ENCODE measurements at regions not wholly inside any gene's neighbourhood (a gene's known extent, or its start where the extent isn't known, plus 50 kb on each side); places are given as distances from the start of the nearest gene placed in this dataset.

DNA sequence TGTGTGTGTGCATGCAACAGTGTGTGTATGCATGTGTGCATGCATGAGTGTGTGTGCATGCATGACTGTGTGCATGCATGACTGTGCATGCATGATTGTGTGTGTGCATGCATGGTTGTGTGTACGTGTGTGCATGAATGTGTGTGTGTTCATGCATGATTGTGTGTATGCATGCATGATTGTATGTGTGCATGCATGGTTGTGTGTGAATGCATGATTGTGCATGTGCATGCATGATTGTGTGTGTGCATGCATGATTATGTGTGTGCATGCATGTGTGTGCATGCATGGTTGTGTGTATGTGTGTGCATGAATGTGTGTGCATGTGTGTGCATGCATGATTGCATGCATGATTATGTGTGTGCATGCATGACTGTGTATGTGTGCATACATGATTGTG, 1052.0 kb downstream of the TBC1D22A start:
- DNase-seq (ENCODE audit: low read depth, low spot score), result no peak

- no peak for DNase-seq (ENCODE audit: low read depth, low spot score)
These were observed 1051.2 kb downstream of the TBC1D22A start for GRCh38 chr22:47813661-47814060.

- no peak for DNase-seq (ENCODE audit: low read depth, low spot score)
These were observed 1049.5 kb downstream of the TBC1D22A start for GRCh38 chr22:47811971-47812370.

DNA sequence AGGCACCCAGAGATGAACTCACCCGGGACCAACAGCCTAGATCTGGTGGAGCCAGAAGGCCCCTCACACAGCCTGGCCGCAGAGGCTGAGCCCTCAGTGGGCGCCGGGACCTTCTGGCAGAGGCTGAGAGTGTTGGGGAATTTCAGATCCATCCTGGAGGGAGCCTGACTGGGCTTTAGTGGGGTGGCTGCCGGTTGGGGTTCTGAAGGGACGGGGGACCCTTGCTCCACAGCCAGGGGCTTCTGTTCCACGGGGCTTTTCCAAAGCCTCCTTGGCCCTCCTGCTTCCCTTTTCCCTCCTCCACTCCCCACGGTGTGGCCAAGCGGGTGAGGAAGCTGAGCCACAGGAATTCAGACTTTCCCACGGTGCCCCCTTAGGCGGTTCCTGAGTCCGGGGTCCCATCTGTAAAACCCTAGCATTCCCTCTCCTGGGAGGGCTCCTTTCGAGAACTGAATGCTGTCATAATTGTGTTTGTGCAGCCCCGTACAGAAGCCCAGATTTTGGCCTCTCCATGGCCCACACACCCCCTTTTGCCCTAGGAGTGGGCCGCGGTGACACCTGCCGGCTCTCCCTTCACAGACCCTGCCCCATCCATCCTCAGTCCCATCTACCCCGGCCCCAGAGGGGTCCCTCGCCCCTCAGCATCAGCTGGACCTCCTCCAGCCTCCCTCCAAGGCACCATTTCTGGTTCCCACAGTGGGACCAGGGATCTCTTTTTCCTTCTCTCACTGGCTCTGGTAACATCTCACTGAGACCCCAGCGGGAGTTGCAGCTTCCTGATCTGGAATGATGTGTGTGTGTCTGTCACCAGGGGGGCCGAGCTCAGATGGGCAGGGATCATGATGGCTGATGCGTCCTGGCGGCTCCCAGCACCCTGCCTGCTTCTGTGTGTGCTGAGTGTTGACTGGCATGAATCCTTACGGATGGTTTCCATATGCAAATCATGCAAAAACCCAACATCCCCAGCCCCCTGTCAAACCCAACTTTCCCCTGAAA, 1048.4 kb downstream of the TBC1D22A start:
- no peak for DNase-seq (ENCODE audit: low read depth, low spot score)

DNA sequence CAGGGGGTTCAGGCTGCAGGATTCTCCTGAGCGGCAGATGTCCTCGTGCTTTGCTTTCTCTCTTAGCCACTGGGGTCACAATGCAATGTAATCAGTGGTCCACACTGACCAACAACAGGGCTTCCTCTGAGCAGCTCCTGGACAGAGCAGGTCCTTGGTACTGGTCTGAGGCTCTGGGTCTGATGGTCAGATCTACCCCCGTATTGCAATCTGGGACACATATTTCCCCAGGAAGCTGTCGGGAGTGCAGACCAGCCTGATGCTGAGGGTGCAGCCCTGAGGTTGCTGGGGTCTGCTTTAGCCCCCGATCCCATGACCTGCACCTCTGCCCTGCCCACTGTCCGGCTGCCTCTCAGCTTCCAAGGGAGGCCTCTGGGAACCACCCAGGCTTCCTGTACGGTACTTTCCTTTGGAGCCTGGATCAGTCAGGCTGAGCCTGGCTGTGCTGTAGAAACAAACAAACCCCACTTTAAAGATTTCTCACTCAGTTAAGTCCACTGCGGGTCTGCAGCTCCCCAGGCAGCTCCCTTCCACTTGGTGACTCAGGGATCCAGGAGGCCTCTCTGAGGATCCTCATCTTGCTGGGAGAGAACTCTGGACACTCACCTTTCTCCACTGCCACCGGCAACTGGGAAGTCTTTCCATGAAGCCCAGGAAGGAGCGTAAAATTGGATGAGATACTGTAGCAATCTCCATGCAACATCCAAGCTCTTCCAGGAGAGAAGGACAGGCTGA, 1046.6 kb downstream of the TBC1D22A start:
- DNase-seq (ENCODE audit: low read depth, low spot score), result no peak

- no peak for DNase-seq (ENCODE audit: low read depth, low spot score)
These were observed 1045.8 kb downstream of the TBC1D22A start for GRCh38 chr22:47808236-47808635.

- no peak for DNase-seq (ENCODE audit: low read depth, low spot score)
These were observed 1045.1 kb downstream of the TBC1D22A start for GRCh38 chr22:47807506-47807905.

- no peak for DNase-seq (ENCODE audit: low read depth, low spot score)
These were observed 1044.4 kb downstream of the TBC1D22A start for GRCh38 chr22:47806894-47807293.

GRCh38 chr22:47805394-47805935, 1043.0 kb downstream of the TBC1D22A start:
- DNase-seq (ENCODE audit: low read depth, low spot score), result no peak

DNA sequence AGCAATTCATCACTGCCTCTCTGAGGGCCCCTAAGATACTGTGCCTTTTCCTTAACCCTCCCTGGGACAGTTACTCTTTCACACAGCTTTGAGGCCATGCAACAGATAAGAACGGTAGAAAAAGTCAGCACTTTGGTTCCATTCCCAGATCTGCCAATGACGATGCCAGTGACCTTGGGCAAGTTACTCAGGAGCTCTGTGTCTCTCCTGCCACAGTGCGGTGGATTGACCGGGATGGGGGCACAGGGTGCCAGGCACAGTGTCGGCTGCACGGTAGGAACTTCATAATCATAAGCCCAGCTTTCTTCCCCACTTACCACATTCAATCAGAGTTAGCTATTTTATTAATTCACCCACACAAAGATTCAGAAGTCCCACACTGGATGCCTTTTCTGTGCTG, 1041.8 kb downstream of the TBC1D22A start:
- no peak for DNase-seq (ENCODE audit: low read depth, low spot score)

- DNase-seq (ENCODE audit: low read depth, low spot score), result no peak
These were observed 1040.0 kb downstream of the TBC1D22A start for GRCh38 chr22:47802421-47802820.

- DNase-seq (ENCODE audit: low read depth, low spot score), result no peak
These were observed 1039.2 kb downstream of the TBC1D22A start for GRCh38 chr22:47801541-47802245.

DNA sequence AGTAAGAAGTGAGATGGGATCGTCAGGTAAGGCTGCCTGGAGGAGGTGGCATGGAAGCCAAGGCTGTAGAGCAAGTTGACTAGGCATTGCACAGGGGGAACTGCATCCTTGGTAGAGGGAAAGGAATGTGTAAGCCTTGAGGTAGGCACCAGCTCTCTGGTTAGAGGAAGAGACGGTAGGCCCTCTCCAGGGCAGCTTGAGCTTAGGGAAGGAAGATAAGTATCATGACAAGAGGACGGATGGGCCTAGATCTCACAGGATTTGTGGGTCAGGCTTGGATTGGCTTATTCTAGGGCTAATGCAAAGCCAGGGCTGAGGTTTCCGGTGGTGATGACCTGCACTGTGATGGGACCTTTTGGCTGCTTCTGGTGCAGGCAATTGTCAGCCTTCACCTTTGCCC, 1035.8 kb downstream of the TBC1D22A start:
- DNase-seq (ENCODE audit: low read depth, low spot score), result no peak

DNA sequence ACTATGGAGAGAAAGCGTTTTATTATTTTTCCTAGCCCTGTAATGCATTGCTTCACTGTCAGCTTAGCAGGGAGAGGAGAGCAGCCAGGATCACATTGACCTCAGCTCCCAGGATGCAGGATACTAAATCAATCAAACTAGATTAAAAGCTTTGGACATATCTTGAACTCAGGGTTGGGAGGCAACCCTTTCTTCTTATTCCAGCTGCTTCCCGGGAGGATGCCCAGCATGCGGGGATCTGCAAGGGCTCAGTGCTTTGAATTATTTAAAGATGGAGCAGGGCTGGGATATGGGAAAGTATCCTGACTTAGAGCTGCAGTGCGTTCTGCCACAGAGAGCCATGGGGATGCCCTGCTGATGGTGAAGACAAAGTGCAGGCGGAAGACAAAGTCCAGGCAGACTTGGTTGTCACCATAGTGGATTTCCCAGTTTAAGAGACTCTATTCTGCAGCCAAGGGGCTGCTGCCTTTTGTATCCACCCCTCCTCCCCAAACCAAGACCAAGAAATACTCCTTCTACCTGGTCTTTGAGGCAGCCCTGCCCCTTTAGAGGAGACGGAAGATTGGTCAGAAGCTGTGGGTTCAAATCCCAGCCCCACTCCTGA, 1035.0 kb downstream of the TBC1D22A start:
- DNase-seq (ENCODE audit: low read depth, low spot score), result no peak

DNA sequence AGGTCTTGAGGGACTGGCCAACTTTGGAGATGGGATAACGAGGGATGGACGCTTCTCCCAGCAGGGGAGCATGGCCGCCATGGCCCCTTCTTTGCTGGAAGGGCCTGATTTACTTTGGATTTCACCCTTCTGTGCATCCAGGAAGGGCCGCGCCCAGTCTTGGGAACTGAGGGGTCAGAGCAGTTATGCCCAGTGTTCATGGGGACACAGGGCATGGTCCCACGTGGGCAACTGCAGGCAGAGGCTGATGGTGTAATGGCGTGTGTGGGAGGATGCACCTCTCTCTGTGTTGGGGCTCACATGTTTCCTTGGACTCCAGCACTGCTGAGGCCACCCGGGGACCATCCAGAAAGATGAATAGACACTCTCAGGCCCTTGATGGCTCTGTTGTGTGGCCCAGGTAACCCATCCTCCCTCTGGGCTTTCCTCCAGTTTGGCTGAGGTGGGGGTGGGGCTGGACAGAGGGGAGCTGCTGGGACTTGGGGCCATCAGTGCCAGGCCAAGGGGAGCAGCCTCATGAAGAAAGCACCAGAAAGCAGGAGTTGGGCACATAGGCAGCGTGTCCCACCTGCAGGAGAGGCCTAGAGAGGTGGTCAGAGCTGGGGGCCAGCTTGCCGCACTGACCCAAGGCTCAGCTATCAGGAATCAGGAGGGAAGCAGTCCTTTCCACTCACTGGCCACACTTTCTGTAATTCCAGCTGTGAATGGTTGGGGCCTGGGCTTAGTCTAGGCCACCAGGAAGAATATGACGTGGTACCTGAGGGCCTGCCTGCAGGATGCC, 1033.9 kb downstream of the TBC1D22A start:
- no peak for DNase-seq (ENCODE audit: low read depth, low spot score)

DNA sequence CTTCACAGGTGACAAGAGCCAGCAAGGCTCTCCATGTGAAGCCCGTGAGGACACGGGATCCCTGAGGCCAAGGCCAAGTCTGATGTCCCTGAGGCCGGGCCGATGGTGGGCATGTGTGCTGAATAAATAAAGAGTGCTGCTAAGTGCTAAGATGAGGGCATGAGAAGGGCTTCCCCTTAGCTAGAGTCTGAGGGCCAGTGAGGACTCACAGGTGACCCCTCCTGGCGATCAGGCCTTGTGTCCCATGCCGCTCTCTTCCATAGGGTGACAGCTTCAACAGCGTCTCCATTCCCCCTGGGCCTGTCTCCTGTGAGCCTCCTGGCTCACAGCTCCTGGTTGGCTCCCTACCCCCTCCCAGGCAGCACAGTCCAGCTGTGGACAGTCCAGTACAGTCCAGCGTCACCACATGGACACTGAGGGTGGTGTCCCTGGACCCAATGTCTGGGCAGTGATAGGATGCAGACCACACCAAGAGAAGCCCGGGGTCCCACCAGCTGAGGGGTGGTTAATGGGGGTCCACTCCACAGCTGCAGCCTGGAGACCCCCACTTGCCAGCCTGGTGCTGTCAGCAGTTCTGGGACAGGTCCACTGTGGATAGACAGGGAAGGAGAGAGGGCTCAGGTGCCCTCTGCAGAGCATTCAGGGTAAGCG, 1033.2 kb downstream of the TBC1D22A start:
- DNase-seq (ENCODE audit: low read depth, low spot score), result no peak

- no peak for DNase-seq (ENCODE audit: low read depth, low spot score)
These were observed 1032.4 kb downstream of the TBC1D22A start for GRCh38 chr22:47794851-47795250.

DNA sequence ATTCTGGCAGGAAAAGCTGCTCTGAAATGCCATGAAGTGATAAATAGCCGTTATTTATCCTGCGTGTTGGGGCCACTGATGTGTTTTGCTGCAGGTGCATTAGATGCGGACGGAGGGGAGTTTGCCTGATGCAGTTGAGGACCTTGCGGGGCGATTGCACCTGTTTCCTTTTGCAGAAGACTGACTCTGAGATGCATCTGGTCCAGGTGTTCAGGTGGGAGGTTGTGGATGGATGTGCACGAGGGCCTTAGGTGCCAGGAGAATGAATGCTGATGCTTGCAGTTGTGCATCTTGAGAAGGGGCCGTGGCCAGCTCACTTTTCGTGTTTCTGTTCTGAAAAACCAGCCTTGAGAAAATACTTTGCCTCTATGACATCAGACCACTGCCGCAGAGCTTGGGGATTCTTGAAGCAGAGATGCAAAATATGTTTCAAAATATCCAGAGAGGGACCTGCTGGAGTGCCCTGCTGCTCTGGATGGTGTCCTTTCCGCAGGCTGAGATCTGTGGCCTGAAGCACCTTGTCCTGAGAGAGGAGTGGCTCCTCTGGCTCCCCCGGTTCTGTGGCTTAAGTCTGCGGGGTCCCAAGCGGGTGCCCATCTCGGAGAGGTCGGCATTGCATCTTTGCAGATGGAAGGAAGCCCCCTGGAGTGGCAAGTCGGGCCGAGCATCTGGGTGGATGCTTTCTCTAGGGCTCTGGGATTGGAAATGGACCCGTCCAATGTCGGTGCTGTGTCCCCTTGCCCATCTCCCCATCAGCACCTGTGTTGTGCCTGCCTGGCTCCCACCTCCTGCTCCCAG, 1031.1 kb downstream of the TBC1D22A start:
- DNase-seq (ENCODE audit: low read depth, low spot score), result no peak

- DNase-seq (ENCODE audit: low read depth, low spot score), result no peak
These were observed 1026.7 kb downstream of the TBC1D22A start for GRCh38 chr22:47789171-47789570.
